Osteoblast (primary cell): ENCODE measurements at regions not wholly inside any gene's neighbourhood (a gene's known extent, or its start where the extent isn't known, plus 50 kb on each side); places are given as distances from the start of the nearest gene placed in this dataset.

Experiments used
- DNase-seq: peaks from one replicate; pipeline ENCODE4 v3.0.0; 2011; ENCODE audit warnings: low spot score, mixed read lengths; ENCODE audit not compliant: insufficient read length; ENCODE audit errors: missing footprints
- H2AFZ ChIP-seq: 2 replicates; pipeline ENCODE4 v1.6.0; 2011; ENCODE audit warnings: mild to moderate bottlenecking, low read length
- H3K27ac ChIP-seq: 2 replicates; pipeline ENCODE4 v1.5.1; 2011; ENCODE audit warnings: mild to moderate bottlenecking, low read depth, low read length, moderate library complexity
- H3K27me3 ChIP-seq: 2 replicates; pipeline ENCODE4 v1.6.0; 2012; ENCODE audit warnings: mild to moderate bottlenecking, control low read depth, inconsistent platforms, low read length, moderate library complexity; ENCODE audit not compliant: insufficient read depth
- H3K36me3 ChIP-seq: 2 replicates; pipeline ENCODE4 v1.5.1; 2011; ENCODE audit warnings: mild to moderate bottlenecking, low read length, control low read depth, moderate library complexity; ENCODE audit not compliant: insufficient read depth
- H3K4me1 ChIP-seq: 2 replicates; pipeline ENCODE4 v1.5.1; 2011; ENCODE audit warnings: mild to moderate bottlenecking, low read length, control low read depth, moderate library complexity; ENCODE audit not compliant: insufficient read depth
- H3K4me2 ChIP-seq: 2 replicates; pipeline ENCODE4 v1.6.0; 2011; ENCODE audit warnings: mild to moderate bottlenecking, low read length; ENCODE audit not compliant: insufficient read depth
- H3K4me3 ChIP-seq: fragments of 200-600 bp; sonication (generic); 3 replicates; pipeline ENCODE4 v1.5.1; 2012; ENCODE audit warnings: mild to moderate bottlenecking, low read length, inconsistent platforms; ENCODE audit not compliant: insufficient read depth
- H3K79me2 ChIP-seq: 2 replicates; pipeline ENCODE4 v1.6.0; 2012; ENCODE audit warnings: mild to moderate bottlenecking, low read length, control low read depth, inconsistent platforms; ENCODE audit not compliant: insufficient read depth
- H3K9me3 ChIP-seq: 2 replicates; pipeline ENCODE4 v1.5.1; 2011; ENCODE audit warnings: low read depth, low read length, control low read depth
- H4K20me1 ChIP-seq: 2 replicates; pipeline ENCODE4 v1.6.0; 2012; ENCODE audit warnings: mild to moderate bottlenecking, low read length, control low read depth; ENCODE audit not compliant: insufficient read depth
- TF ChIP-seq, protein P1 (sequence below): IDR thresholded peaks from 2 replicates; pipeline ENCODE4 v1.5.1; 2011; ENCODE audit warnings: mild to moderate bottlenecking, low read depth, low read length, moderate library complexity; ENCODE audit errors: extremely low read depth

DNA sequence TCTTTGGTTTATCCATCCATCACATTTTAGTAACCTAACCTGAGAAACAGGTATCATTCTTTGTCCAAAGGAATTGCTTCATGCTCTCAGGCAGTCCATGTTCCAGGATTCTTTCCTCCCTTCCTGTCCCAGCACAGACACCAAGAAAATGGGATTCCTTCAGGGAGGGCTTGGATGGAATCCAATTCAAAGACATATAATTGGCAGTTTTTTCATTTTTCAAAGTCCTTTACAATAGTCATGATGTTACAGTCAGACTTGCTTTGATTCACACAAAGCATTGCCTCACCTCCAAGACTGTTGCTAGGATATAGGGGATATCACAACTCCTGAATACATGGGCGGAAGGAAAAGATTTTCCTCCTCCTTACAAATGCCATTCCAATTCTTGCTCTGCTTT, 241.4 kb upstream of the ACVR2A start:
- Histone ChIP-seq H4K20me1 (no peaks in the 10 kb centered on the region), H3K79me2 (no peaks in the 10 kb centered on the region), H3K9me3 (no peaks in the 10 kb centered on the region), H3K4me2 (no peak overlapping the region), H2AFZ (no peak overlapping the region), H3K36me3 (no peaks in the 10 kb centered on the region), H3K4me1 (no peaks in the 10 kb centered on the region), H3K27ac (no peak overlapping the region), H3K27me3 (no peaks in the 10 kb centered on the region), H3K4me3 (no peak overlapping the region)
- TF ChIP-seq, protein P1, sequence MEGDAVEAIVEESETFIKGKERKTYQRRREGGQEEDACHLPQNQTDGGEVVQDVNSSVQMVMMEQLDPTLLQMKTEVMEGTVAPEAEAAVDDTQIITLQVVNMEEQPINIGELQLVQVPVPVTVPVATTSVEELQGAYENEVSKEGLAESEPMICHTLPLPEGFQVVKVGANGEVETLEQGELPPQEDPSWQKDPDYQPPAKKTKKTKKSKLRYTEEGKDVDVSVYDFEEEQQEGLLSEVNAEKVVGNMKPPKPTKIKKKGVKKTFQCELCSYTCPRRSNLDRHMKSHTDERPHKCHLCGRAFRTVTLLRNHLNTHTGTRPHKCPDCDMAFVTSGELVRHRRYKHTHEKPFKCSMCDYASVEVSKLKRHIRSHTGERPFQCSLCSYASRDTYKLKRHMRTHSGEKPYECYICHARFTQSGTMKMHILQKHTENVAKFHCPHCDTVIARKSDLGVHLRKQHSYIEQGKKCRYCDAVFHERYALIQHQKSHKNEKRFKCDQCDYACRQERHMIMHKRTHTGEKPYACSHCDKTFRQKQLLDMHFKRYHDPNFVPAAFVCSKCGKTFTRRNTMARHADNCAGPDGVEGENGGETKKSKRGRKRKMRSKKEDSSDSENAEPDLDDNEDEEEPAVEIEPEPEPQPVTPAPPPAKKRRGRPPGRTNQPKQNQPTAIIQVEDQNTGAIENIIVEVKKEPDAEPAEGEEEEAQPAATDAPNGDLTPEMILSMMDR, result no peak
- DNase-seq, result no peak

DNA sequence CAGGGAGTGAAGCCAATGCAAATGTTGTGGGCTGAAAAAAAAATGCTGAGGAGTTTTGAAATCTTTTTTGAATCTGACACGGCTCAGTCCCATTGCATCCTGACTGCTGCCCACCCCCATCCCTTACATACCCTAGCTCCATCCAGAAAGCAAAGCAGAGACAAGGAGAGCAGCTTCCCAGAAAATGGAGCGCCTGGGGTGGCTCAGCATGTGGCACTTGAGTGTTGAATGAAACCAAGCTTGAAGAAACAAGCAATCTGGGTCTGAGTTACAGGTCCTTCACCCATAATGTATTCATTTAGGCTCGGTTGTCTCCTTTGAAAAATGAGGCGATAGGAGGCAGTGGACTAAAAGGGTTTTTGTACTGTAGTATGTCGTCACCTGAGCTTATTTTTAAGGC, 244.2 kb upstream of the ACVR2A start:
- no peaks in the 10 kb centered on the region for H3K27me3 ChIP-seq
- H4K20me1 ChIP-seq, result no peaks in the 10 kb centered on the region
- H3K4me3 ChIP-seq, result no peak overlapping the region
- H3K27ac ChIP-seq, result no peak overlapping the region
- no peaks in the 10 kb centered on the region for H3K4me1 ChIP-seq
- H3K79me2 ChIP-seq, result no peaks in the 10 kb centered on the region
- TF ChIP-seq, protein P1, result no peak
- no peak overlapping the region for H3K4me2 ChIP-seq
- no peaks in the 10 kb centered on the region for H3K9me3 ChIP-seq
- no peak overlapping the region for H2AFZ ChIP-seq
- no peak for DNase-seq
- no peaks in the 10 kb centered on the region for H3K36me3 ChIP-seq

DNA sequence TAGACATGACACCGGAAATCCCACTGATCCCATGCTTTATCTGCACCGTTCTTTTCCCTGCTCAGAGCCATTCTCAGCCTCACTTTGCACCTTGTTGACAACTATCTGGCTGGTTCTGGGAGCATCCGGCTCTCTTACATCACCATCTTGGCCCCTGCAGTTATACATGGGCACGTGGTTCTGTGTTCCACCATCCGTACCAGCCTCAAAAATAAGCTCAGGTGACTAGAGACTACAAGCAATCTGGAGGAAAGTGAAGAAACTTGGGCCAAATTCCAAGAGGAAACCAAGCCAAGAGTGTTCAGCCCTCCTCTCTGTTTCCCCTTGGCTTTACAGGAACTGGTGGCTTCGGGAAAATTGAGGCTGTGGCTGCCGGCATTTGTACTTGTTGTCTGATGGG, 244.6 kb upstream of the ACVR2A start:
- Histone ChIP-seq H3K4me3 (no peak overlapping the region), H3K9me3 (no peaks in the 10 kb centered on the region), H3K27ac (no peak overlapping the region), H3K4me2 (no peak overlapping the region), H3K27me3 (no peaks in the 10 kb centered on the region), H3K4me1 (no peaks in the 10 kb centered on the region), H2AFZ (no peak overlapping the region), H3K79me2 (no peaks in the 10 kb centered on the region), H3K36me3 (no peaks in the 10 kb centered on the region), H4K20me1 (no peaks in the 10 kb centered on the region)
- TF ChIP-seq, protein P1, result no peak
- no peak for DNase-seq

DNA sequence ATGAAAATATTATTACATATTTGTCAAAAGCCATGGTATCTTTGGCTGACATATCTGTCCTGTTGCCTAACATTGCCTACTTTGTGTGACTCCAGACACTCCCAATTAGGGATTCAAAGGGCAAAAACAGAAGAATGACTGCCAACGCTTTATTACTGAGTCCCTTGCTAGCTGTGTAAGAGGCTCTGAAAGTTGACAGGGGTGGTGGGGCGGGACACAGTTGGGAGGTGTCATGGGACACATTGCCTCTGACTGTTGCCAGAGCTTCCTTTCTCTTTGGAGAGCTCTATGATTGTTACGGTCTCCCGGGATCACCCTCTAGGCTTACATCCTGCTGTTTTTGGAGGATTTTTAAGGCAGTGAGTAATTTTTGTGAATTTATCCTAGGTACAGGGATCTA, 249.6 kb upstream of the ACVR2A start:
- Histone ChIP-seq H3K4me3 (no peak overlapping the region), H3K36me3 (no peaks in the 10 kb centered on the region), H3K27ac (no peak overlapping the region), H2AFZ (no peak overlapping the region), H3K4me1 (no peaks in the 10 kb centered on the region), H3K79me2 (no peaks in the 10 kb centered on the region), H3K9me3 (no peaks in the 10 kb centered on the region), H3K27me3 (no peaks in the 10 kb centered on the region), H3K4me2 (no peak overlapping the region), H4K20me1 (no peaks in the 10 kb centered on the region)
- TF ChIP-seq, protein P1, result no peak
- DNase-seq, result no peak
